ENCODE measurements at regions not wholly inside any gene's neighbourhood (a gene's known extent, or its start where the extent isn't known, plus 50 kb on each side); places are given as distances from the start of the nearest gene placed in this dataset.

DNA sequence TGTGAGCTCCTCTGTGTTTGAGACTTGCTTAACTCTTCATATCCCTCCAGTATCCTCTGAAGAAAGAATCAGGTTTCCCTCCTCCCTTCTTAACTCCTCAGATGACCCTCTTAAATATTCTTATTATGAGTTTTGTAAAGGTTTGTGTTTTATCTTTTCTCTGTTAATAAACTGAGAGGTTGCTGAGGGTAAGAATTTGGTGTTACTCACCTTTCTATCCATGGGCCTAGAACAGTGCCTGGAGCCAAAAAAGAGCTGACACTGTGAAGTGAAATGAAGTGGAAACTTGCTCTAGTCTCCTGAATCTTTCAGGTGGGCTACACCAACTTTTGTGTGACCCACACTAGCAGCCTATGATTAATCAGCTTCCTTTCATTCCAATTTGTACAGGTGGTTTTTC, 208.4 kb downstream of the CSNK1G3 start:
- Histone ChIP-seq H3K4me2 (no peak overlapping the region), H3K4me3 (no peak overlapping the region), H3K4me1 (peaks cover 3 to 11% (median 7%) of the 10 kb centered on the region in 10 experiments; a peak in 13 of 20 replicates), H4K20me1 (no peaks in the 10 kb centered on the region), H3K9ac (no peak overlapping the region), H3K27me3 (no peaks in the 10 kb centered on the region), H3K36me3 (no peaks in the 10 kb centered on the region), H3K9me3 (replicated peaks in 1 of 11) (peaks cover 0 to 9% (median 3%) of the 10 kb centered on the region in 11 experiments; a peak in 10 of 22 replicates), H3K27ac (no peak overlapping the region)
- TF ChIP-seq Cebpa-rat (IDR thresholded peaks at IDR 0.05): no peak

DNA sequence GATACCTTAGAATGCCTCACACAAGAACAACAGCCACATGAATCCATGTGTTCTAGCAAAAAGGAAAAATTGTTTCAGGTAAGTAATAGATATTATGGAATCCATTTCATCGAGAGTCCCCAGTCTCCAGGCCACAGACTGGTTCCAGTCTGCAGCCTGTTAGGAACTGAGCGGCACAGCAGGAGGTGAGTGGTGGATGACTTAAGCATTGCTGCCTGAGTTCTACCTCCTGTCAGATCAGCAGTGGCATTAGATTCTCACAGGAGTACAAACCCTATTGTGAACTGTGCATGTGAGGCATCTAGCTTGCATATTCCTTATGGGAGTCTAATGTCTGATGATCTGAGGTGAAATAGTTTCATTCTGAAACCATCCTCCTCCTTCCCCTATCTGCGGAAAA, 207.0 kb downstream of the CSNK1G3 start:
- Histone ChIP-seq H3K4me2 (no peak overlapping the region), H3K9me3 (replicated peaks in 1 of 11) (peaks cover 0 to 6% (median 0%) of the 10 kb centered on the region in 11 experiments; a peak in 3 of 22 replicates), H4K20me1 (no peaks in the 10 kb centered on the region), H3K4me1 (peaks cover 3 to 11% (median 7%) of the 10 kb centered on the region in 10 experiments; a peak in 13 of 20 replicates), H3K4me3 (no peak overlapping the region), H3K9ac (no peak overlapping the region), H3K27ac (no peak overlapping the region), H3K36me3 (no peaks in the 10 kb centered on the region), H3K27me3 (no peaks in the 10 kb centered on the region)
- no peak for TF ChIP-seq Cebpa-rat (IDR thresholded peaks at IDR 0.05)

DNA sequence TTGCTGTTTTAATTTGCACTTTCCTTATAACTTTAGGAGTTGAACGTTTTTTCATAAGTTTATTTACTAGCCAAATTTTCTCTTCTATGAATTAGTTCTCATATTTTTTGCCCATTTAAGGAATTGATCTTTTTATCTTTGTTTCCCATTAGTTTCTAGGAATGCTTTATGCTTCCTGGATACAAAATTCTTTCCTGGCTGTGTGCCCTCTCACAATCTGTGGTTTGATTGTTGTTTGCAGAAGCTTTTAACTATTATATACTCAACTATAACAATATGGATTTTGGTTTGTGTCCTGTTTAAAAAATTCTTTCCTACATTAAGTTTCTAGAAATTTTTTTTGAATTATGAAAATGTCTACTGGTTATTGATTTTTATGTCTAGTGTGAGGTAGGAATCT, 206.3 kb downstream of the CSNK1G3 start:
- TF ChIP-seq Cebpa-rat (IDR thresholded peaks at IDR 0.05): no peak
- H3K4me2 ChIP-seq: no peak overlapping the region
- no peaks in the 10 kb centered on the region for H3K27me3 ChIP-seq
- no peaks in the 10 kb centered on the region for H3K36me3 ChIP-seq
- no peak overlapping the region for H3K4me3 ChIP-seq
- H3K27ac ChIP-seq: no peak overlapping the region
- H3K9ac ChIP-seq: no peak overlapping the region
- no peaks in the 10 kb centered on the region for H4K20me1 ChIP-seq
- peaks cover 0 to 11% (median 7%) of the 10 kb centered on the region in 11 experiments; a peak in 6 of 22 replicates for H3K9me3 ChIP-seq (replicated peaks in 1 of 11)
- peaks cover 3 to 11% (median 7%) of the 10 kb centered on the region in 10 experiments; a peak in 13 of 20 replicates for H3K4me1 ChIP-seq

DNA sequence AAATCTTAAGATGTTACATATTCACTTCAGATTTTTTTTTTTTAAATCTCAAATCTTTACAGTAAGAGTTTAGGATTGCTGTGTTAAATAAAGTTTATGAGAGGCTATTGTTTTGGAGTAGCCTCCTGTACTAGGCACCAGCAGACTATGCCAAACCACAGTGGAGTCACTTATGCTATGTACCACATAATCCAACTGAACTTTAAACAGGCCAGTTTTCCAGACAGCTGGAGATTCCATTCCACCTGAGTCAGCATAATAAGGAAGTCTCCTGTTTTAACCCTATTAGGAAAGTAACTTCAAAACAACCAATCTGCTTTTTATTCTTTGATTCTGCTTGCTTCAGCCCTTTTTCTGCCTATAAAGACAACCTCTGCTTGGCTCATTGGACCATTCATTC, 205.2 kb downstream of the CSNK1G3 start:
- Histone ChIP-seq H3K4me2 (no peak overlapping the region), H4K20me1 (no peaks in the 10 kb centered on the region), H3K27ac (no peak overlapping the region), H3K36me3 (no peaks in the 10 kb centered on the region), H3K4me1 (peaks cover 3 to 11% (median 7%) of the 10 kb centered on the region in 10 experiments; a peak in 13 of 20 replicates), H3K27me3 (no peaks in the 10 kb centered on the region), H3K9ac (no peak overlapping the region), H3K4me3 (no peak overlapping the region), H3K9me3 (replicated peaks in 1 of 11) (peaks cover 0 to 19% (median 12%) of the 10 kb centered on the region in 11 experiments; a peak in 8 of 22 replicates)
- TF ChIP-seq Cebpa-rat (IDR thresholded peaks at IDR 0.05): no peak

DNA sequence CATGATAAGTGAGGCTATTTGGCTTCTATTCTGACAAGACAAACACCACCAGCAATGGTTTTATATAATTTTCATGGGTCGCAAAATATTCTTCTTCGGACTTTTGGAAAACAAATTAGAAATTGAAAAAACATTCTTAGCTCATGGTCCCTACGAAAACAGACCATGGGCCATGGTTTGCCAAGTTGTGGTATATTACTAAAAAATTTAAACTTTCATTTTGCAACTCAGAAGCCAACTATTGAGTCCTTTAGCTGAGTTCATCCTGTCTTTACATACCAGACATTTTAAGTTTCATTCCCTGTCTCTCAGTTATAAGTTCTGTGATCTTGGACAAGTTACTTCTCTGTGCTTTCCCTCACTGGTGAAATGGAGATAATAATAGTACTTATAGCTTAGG, 198.1 kb downstream of the CSNK1G3 start:
- Histone ChIP-seq H3K9ac (no peak overlapping the region), H3K4me3 (no peak overlapping the region), H3K27me3 (no peaks in the 10 kb centered on the region), H3K9me3 (replicated peaks in 1 of 11) (peaks cover 0 to 27% (median 12%) of the 10 kb centered on the region in 11 experiments; a peak in 7 of 22 replicates), H3K27ac (no peak overlapping the region), H3K4me1 (no peaks in the 10 kb centered on the region), H3K36me3 (no peaks in the 10 kb centered on the region), H3K4me2 (no peak overlapping the region), H4K20me1 (no peaks in the 10 kb centered on the region)
- no peak for TF ChIP-seq Cebpa-rat (IDR thresholded peaks at IDR 0.05)

DNA sequence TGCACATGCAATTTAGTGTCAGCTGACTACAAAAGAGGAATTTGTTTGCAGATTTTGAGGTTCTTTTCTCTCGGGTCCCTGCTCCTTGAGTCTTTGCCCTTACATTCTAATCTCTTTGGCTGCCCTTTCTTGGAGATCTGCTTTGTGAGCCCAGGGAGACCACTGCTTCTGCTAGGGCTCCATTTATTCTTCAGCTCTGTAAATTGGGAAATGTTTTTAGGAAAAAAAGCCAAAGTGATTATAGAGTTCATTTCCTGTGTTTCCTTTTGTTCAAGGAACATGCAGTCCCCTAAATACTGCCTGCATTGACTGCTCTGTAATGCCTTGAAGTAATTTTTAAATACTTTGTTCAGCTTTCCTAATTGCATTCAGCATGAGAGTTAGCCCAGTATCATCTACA, 197.4 kb downstream of the CSNK1G3 start:
- Histone ChIP-seq H3K4me3 (no peak overlapping the region), H3K4me1 (no peaks in the 10 kb centered on the region), H4K20me1 (no peaks in the 10 kb centered on the region), H3K27ac (no peak overlapping the region), H3K27me3 (no peaks in the 10 kb centered on the region), H3K36me3 (no peaks in the 10 kb centered on the region), H3K9ac (no peak overlapping the region), H3K9me3 (replicated peaks in 1 of 11) (peaks cover 0 to 27% (median 12%) of the 10 kb centered on the region in 11 experiments; a peak in 7 of 22 replicates), H3K4me2 (no peak overlapping the region)
- no peak for TF ChIP-seq Cebpa-rat (IDR thresholded peaks at IDR 0.05)

DNA sequence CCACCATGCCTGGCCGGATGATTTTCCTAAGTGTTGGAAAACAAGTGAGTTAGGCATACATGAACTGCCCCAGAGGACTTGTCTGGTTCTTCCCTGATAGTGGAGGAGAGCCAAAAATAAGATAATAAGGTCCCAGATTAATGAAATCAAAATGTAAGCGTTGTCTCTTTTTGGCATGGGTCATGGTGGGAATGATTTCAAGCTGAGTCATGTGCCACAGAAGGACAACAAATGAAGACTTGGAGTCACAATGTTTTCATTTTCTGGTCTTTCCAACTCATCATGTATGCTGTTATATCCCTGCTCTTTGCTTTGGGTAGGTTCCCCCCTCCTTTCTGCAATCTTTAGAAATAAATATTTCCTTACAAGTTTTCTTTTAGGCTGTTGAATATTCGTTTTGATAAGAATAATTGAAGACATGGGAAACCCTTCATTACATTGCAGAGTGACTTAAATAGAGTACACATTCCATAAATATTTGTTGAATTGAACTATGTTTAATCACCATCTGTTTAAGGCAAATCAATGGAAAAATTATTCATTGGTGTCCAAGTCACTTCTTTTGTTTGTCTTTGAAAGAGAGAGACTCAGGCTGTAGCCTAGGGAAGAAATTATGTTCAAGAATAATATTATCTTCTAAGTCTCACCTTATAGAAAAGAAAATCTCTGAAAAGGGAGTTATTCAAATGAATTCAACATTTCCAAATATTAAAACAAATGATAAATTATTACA, 196.3 kb downstream of the CSNK1G3 start:
- Histone ChIP-seq H4K20me1 (no peaks in the 10 kb centered on the region), H3K9me3 (replicated peaks in 1 of 11) (peaks cover 0 to 19% (median 7%) of the 10 kb centered on the region in 11 experiments; a peak in 6 of 22 replicates), H3K4me3 (no peak overlapping the region), H3K27me3 (no peaks in the 10 kb centered on the region), H3K36me3 (no peaks in the 10 kb centered on the region), H3K9ac (no peak overlapping the region), H3K4me1 (no peaks in the 10 kb centered on the region), H3K27ac (no peak overlapping the region), H3K4me2 (no peak overlapping the region)
- no peak for TF ChIP-seq Cebpa-rat (IDR thresholded peaks at IDR 0.05)

DNA sequence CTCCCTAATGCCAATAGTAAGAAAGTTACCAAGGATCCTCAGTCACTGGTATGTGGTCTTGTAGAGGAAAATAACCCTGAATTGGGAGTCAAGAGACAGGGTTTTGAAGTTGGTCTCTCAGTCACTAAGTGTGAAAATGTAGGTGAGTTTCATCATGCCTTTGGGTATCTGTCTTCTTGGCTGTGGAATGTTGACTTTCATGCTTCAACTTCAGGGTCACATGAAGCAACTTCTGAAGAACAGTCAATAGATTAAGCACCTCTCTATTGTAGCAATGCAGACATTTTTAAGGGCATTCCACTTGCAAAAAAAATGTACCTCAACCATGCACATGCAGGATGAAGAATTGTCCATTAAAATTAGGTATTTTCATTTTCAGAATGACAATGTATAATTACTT, 194.6 kb downstream of the CSNK1G3 start:
- Histone ChIP-seq H3K4me1 (no peaks in the 10 kb centered on the region), H3K4me2 (no peak overlapping the region), H3K9me3 (replicated peaks in 1 of 11) (peaks cover 0 to 7% (median 0%) of the 10 kb centered on the region in 11 experiments; a peak in 1 of 22 replicates), H4K20me1 (no peaks in the 10 kb centered on the region), H3K36me3 (no peaks in the 10 kb centered on the region), H3K27ac (no peak overlapping the region), H3K4me3 (no peak overlapping the region), H3K27me3 (no peaks in the 10 kb centered on the region), H3K9ac (no peak overlapping the region)
- no peak for TF ChIP-seq Cebpa-rat (IDR thresholded peaks at IDR 0.05)

DNA sequence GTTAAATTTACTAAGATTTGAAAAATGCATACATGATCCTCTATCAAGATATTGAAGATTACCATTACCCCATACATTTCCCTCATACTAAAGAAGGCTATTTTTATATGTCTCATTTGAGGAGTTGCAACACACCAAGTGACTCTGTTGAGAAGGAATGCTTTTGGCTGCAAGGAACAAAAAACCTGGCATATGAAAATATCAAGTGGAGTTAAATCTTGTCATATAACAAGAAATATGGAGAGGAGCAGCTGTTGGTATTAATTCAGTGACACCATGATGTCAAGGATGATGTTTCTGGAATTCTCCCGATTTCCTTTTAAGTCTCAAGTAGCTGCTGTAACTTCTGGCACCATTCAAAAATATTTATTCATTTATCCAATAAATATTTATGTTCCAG, 193.8 kb downstream of the CSNK1G3 start:
- H3K36me3 ChIP-seq: no peaks in the 10 kb centered on the region
- H3K9me3 ChIP-seq (replicated peaks in 1 of 11): peaks cover 0 to 7% (median 0%) of the 10 kb centered on the region in 11 experiments; a peak in 1 of 22 replicates
- H3K9ac ChIP-seq: no peak overlapping the region
- H3K27me3 ChIP-seq: no peaks in the 10 kb centered on the region
- no peaks in the 10 kb centered on the region for H3K4me1 ChIP-seq
- no peak for TF ChIP-seq Cebpa-rat (IDR thresholded peaks at IDR 0.05)
- no peak overlapping the region for H3K27ac ChIP-seq
- H3K4me3 ChIP-seq: no peak overlapping the region
- no peaks in the 10 kb centered on the region for H4K20me1 ChIP-seq
- no peak overlapping the region for H3K4me2 ChIP-seq
